OCI-M2 (cell line): ENCODE measurements at regions not wholly inside any gene's neighbourhood (a gene's known extent, or its start where the extent isn't known, plus 50 kb on each side); places are given as distances from the start of the nearest gene placed in this dataset.

Source experiments
- DNase-seq: peaks from one replicate; lab custom pipeline; 2025; ENCODE audit not compliant: unreplicated experiment; lab: John Stamatoyannopoulos, UW

DNA sequence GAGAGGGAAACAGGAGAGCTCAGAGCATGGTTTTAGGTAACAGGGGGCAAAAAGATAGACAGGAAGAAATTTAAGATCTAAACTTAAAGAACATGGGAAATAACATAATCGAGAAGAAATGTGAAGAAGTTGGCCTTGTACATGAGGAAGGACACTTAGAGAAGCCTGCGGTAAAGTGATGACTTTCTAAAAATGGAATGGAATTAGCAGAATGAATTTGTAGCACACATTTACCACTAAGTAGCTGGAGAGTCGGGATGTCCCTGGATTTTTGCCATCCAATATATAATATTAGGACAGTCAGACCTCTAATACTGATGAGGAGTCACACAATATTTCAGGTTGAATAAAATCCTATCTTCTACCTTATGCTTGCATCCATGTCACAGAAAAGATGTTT, 77.7 kb upstream of the C1orf87 start:
- no peak for DNase-seq

- DNase-seq, result no peak
These were observed 75.7 kb upstream of the C1orf87 start for GRCh38 chr1:60149251-60149650.

DNA sequence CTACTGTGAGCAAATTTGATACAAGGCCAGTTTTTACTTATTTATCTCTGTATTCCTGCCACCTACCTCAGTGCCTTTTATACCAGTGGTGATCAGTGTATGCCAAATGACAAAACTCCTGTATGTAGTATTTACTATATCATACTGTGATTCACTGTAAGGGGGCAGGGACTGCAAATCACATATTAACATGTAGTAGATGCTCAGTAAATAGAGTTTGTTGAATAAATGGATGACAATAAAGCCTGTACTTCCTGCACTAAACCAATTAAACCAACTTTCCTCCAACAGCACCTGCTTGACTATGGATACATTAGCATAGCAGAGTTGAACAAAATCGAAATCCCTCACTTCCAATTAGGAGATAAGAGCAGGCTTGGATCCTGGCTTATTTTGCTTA, 73.3 kb upstream of the C1orf87 start:
- no peak for DNase-seq

DNA sequence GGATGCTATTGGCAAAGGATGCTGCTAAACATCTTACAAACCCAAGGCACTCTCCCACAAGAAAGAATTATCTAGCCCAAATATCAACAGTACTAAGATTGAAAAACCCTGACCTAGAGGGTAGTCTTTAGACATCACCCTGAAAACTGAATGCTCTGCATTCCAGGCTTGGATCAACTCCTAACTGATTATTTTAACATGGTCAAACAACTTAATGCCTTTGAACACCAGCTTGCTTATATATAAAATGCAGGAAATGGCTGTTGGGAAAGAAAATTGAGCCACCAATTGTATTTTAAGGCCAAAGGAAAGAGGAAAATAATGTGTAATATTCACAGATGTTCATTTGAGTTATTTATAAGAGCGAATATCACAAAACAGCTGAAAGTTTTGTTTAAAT, 72.2 kb upstream of the C1orf87 start:
- DNase-seq, result no peak

DNA sequence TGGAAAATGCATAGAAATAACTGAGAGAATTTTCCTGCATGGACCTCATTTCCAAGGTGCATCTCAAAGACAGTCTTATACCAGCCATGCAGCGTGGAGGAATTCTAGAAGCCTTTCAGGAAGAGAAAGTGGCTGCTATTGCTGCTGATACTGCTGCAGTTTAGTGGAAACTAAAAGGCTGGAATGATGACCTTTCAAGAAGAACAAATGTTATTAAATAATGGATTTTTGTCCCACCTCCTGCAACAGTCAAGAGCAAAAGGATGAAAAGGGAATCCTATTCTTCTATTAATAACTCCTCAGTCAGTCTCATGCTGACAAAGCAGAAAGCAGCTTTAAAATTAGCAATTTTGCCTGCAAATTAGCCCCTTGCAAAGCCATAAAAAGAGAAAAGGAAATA, 68.2 kb upstream of the C1orf87 start:
- DNase-seq, result no peak

DNA sequence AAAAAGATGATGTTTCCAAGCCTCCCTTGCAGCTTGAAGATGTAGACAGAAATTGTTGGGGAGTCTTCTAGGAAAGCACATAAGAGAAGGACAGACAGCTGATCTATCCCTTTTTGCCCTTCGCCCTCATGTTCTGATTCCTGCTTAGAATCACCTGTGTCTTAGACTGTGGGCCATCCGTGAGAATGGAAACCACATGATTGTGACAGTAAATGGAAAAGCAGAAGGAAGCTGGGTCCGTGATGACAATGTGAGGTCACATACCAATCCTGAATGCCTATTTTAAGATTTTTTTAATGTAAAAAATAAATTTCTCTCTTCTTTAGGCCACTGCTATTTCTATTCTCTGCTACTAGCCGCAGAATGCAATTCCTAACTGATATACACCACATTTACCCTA, 67.7 kb upstream of the C1orf87 start:
- DNase-seq, result no peak

- DNase-seq, result no peak
These were observed 63.8 kb upstream of the C1orf87 start for GRCh38 chr1:60137406-60137805.

DNA sequence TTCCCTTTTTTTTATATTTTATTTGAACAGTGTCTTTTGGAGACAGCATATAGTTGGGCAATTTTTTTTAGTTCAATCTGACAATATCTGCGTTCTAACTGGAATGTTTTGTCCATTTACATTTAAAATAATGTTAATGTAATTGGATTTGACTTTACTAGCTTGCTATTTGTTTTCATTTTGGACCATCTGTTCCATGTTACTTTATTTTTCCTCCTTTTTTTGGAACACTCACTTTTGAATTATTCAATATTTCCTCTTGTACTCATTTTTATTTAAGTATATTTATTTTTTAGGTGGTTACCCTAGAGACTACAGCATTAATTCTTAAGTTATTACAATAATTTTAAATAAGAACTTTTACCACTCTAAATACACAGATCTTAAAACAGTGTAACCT, 62.8 kb upstream of the C1orf87 start:
- DNase-seq, result no peak

DNA sequence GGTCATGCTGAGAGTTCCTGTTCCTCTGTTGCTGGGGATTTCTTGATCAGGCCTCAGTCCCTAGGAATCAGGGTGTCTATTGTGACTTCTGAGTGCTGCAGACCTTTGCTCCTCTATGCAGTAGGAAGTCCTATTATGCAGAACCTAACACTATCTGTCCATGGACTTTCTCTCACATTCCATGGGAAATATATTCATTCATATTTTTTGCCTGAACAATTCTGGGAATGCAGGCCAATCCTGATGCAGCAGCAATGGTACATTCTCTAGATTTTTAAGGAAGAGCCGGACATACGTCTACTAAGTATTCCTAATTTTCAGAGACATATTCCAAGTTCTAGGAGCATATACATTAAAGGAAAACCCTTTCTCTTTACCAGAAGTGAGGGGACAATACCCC, 61.1 kb upstream of the C1orf87 start:
- no peak for DNase-seq

DNA sequence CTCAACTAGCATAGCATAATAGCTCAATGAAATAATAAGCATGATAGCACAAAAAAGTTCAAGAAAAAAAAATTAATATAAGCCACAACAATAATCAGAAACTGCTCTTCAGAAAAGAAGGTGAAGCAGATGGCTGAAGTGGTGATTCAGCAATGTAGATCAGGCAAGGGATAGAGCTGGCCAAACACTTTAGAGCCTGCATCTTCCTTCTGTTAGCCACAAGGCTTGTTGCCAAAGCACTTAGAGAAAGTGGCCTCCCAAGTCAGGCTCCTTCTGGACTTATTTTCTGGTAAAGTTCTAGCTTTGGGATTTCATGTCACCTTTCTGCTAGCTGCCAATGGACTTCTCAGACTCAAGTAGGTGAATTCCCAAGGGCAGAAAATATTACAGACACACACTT, 60.3 kb upstream of the C1orf87 start:
- DNase-seq, result no peak

DNA sequence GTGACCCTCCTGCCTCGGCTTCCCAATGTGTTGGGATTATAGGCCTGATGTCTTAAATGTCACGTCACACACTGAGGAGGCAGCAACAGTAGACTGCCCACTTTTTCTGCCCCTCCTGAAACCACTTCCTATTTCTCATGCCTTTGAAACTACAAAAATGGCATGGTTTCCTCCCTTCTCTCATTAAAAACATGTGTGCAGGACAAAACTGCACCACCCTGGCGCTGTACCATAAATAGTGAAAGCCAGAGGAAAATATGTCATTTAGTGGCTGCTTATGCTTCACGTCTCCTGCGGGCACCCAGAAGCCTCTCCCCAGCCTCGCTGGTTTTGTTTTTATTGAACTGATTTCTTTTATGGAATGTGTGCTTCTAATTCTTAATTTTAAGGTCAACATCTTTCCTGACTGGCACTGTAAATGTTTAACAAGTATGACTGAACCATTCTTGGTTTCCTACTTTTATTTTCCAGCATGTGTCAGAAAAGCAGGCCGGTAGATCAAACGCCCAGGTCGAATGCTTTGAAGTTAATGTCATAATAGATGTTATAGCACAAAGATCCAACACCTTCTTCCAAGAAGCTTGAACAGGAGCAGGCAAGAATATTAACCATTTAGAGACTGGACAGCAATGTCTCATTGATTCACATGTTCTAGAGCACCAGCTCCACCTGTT, 59.6 kb upstream of the C1orf87 start:
- no peak for DNase-seq

- no peak for DNase-seq
These were observed 58.5 kb upstream of the C1orf87 start for GRCh38 chr1:60132108-60132507.

- no peak for DNase-seq
These were observed 57.1 kb upstream of the C1orf87 start for GRCh38 chr1:60130703-60131102.

GRCh38 chr1:60129911-60130310, 56.3 kb upstream of the C1orf87 start:
- no peak for DNase-seq

DNA sequence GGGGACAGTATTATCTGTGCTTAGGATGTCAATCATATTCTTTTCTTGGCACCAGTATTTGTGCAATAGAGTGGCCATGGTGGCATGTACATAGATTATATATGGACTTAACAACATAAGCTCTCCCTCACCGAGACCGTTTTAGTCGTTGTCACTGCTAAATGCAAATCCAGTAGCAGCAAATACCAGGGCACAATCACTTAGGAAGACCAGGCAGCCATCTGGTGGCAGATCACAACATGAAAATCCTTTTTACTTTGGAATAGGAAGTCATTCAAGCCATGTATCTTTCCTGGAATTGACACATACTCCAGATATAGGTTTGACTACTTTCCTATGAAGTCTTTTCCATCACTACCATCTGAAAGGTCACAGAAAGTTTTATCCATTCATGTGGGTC, 53.2 kb upstream of the C1orf87 start:
- DNase-seq, result no peak
